HG03432 (cell line): ENCODE measurements at regions not wholly inside any gene's neighbourhood (a gene's known extent, or its start where the extent isn't known, plus 50 kb on each side); places are given as distances from the start of the nearest gene placed in this dataset.
"Not testable (repeated sequence)": the region's sequence is repeated elsewhere in the genome, so short reads cannot be mapped to it uniquely, and the experiment has no call there.

Experiments
- ATAC-seq: cut with Tn5 transposase; IDR thresholded peaks from one replicate; pipeline ENCODE4 v1.9.1; 2021; ENCODE audit warnings: mild to moderate bottlenecking, moderate library complexity; ENCODE audit not compliant: unreplicated experiment

GRCh38 chr5:163938595-163938994 lies 433.2 kb downstream of the MAT2B start:
- no peak for ATAC-seq

GRCh38 chr5:163941079-163941478 lies 435.7 kb downstream of the MAT2B start:
- ATAC-seq, result peak; percentile 23

DNA sequence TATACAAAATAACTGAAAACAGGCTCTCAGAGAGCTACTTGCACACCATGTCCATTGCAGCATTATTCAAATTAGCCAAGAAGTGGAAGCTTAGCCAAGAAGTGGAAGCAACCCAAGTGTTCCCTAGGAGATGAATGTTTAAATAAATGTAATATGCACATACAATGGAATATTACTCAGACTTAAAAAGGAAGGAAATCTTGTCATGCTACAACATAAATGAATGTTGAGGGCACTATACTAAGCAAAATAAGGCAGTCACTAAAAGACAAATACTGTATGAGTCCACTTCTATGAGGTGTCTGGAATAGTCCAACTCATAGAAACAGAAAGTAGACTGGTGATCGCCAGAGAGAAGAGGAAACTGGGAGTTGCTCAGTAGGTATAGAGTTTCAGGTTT lies 438.1 kb downstream of the MAT2B start:
- no peak for ATAC-seq

DNA sequence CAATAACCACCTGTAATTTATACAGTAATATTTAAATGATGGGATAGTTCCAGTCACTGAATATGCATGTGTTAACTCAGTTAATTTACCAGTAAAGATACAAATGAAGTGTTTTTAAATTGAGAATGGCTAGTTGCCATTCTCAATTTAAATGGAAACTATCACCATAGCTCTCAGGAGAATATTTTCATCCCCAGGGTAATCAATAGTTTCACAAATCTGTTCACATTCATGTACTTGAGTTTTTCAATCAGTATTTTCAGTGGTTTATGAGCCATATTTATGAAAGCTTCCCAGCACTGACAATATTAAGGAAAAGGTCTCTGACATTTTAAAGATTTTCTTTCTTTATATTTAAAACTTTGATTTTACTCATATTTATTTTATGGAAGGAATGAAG lies 439.3 kb downstream of the MAT2B start:
- ATAC-seq, result no peak

DNA sequence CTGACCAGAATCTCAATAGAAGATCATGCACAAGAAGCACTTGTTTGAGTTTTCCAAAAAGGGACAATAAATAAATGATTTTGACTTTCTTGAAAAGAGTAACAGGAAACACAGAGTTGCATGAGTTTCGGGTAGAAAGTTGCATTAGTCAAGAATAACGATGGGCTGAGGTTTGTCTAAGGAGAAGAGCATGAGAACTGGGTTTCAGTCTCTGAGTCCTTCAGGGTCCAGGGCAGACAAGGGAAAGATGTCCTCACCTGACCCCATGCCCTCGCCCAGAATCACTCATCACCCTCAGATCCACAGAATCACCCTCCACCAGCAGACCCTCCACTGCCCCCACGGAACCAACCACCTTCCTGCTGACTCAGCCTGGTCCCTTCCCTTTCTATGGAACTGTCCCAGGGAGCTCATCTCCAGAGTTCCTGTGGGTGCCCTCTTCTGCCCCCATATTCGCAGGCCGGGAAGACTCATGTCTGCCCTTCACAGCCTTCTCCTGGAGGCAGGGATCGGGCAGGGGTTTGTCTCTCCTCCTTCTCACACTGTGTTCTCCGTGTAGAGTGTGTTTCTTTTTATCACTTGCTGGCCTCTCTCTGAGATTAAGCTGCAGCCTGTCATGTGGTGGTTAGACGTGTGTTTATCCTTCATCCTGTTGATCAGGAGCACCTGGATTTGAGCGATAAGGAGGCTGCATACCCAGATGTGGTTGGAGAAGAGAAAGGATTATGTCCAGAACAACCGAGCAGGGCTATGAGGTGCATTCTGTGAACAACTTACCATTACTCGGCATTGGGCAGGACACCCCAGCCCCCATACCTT lies 442.6 kb downstream of the MAT2B start:
- ATAC-seq, result peak; percentile 36

- no peak for ATAC-seq
Observed at GRCh38 chr5:163950248-163950647, 444.8 kb downstream of the MAT2B start.

GRCh38 chr5:163951069-163951468 lies 445.6 kb downstream of the MAT2B start:
- no peak for ATAC-seq

DNA sequence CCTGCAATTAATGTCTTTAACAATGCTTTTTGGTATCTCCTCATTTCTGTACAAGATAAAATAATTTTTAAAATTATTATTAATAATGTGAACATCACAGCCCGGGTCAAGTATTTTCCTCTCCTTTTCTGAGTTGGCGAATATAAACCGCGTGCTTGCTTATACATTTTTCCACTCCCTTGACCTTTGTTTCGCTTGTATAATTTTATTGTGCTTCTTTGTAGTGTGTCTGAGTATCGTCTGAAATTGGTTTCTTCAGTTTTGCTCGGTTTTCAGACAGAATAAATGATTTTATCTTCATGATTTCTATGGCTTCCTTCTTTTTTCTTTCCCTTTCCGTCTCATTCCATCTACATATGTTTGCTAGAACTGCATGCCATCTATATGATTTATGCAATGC lies 448.5 kb downstream of the MAT2B start:
- no peak for ATAC-seq

- ATAC-seq, result not testable (repeated sequence)
Observed at GRCh38 chr5:163961230-163961629, 455.8 kb downstream of the MAT2B start.

- ATAC-seq, result no peak
Observed at GRCh38 chr5:163963881-163964280, 458.5 kb downstream of the MAT2B start.

DNA sequence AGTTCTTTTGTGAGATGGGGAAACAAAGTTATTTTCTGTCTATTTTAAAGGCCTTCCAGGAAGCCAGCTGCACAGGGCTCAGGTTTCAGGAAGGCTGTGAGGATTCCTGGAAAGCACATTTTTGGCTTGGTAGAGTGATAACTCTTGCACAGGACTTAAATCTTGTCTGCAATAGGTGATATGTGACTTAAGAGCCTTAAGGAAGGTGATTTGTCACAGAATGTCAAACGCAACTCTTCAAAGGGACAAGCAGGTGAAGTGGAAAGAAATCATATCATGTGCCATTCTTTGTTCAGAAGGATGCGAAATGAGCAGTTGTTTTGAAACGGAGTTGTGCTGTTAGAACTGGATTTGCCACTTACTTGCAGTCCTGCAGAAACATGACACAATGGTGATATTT lies 459.3 kb downstream of the MAT2B start:
- ATAC-seq, result no peak

GRCh38 chr5:163967268-163967667 lies 461.8 kb downstream of the MAT2B start:
- no peak for ATAC-seq

DNA sequence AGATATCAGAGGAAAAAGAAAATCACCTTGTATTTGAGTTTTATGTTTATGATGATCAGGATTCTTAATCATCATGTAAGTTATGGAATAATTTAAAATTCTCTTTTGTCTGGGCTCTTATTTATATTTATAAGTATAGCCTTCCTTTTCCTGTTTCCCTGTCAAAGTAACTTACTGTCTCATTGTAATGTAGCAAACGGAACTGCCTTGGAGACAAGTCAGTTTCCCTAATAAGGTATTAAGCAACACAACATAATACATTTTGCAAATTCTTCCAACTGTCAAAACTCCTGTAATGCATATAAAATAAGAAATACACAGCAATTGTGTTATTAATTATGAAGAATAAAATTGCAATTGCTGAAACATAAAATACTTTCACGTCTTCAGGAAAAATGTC lies 463.2 kb downstream of the MAT2B start:
- no peak for ATAC-seq

DNA sequence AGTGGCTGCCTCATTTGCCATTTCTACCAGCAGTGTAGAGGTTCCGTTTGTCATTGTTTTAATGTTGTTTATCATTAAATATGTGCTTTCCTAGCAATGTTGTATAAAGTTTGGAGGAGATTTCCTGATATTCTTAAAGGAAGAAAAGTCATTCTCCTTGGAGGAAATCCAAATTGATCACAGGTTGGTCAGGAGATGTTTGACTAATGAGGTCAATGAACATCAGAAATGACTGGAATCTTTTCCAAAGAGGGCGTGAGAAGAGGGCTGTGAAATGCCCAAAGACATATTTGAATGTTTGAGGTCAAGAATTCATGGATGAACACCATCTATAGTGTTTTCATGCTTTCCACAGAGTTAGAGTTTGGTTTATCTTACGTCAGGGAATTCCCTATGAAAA lies 471.3 kb downstream of the MAT2B start:
- no peak for ATAC-seq

GRCh38 chr5:163978897-163979296 lies 473.5 kb downstream of the MAT2B start:
- peak; percentile 85 for ATAC-seq

DNA sequence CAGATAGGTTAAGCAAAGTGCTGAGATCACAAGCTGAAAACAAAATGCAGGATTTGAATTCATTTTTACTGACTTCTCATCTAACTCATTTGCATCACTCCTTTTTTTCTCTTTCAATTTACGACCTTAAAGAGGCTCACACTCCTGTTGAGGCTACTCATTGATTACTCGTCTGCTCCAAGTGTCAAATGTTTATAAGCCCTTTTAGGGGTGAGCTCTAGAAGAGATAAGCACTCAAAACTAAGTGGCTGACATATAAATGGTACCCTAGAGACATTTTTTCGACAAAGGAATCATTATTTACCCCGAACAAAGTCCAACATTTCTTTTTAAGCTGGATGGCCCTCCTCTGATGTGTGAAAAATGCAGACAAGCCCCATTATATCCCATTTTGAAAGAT lies 483.1 kb downstream of the MAT2B start:
- no peak for ATAC-seq

DNA sequence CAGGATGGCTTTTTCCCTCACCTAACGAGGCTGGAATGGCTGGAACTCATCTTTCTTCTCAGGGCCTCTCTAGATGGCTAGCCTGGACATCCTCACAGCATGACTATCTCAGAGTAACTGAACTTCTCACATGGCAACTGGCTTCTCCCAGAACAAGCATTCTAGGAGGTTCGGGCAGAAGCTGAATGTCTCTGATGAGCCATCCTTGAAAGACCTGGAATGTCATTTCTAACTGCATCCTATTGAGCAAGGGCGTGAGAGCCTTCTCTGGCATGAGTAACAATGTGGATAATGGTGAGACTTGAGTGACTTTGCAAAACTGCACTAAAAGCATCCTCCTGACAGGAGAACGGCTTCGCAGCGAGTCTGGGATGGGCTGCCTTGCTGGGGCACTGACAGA lies 487.7 kb downstream of the MAT2B start:
- ATAC-seq, result no peak

GRCh38 chr5:163995206-163995605 lies 489.8 kb downstream of the MAT2B start:
- no peak for ATAC-seq

DNA sequence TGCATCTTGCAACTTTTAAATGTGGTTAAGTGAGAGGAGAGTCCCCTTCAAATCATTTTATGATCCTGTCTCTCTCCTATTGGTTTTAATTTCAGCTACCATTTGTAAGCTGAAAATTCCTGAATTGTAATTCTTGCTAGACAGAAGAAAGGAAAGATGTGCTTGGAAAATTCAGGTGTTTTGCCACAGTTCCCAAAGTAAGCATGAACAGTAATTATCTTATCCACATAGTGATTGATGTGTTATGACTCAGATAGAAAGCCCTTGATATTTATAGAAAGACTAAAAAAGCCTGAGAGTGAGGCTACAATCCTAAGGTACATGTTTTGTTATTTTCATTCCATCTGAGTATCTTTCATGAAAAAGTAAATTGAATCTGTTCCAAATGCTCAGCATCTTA lies 492.5 kb downstream of the MAT2B start:
- ATAC-seq, result no peak

- no peak for ATAC-seq
Observed at GRCh38 chr5:164000241-164000640, 494.8 kb downstream of the MAT2B start.

GRCh38 chr5:164000819-164001218 lies 495.4 kb downstream of the MAT2B start:
- ATAC-seq, result no peak

DNA sequence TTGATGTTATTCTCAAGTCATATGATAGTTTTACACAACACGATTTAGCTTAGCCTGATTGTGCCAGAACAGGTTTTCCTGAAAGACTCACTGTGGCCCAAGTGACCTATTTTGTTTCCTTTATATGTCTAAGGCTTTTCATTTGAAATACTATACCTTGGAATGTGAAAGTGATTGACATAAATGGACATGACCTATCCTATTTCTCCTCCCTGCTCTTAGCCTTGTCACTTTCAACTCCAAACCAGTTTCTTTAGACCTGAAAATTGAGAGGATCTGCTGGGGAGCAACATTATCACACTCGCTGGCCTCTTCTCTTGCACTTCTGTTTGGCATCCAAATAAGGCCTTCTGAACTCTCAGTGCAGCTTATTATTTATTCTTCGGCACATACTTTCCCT lies 496.8 kb downstream of the MAT2B start:
- peak; percentile 13 for ATAC-seq

DNA sequence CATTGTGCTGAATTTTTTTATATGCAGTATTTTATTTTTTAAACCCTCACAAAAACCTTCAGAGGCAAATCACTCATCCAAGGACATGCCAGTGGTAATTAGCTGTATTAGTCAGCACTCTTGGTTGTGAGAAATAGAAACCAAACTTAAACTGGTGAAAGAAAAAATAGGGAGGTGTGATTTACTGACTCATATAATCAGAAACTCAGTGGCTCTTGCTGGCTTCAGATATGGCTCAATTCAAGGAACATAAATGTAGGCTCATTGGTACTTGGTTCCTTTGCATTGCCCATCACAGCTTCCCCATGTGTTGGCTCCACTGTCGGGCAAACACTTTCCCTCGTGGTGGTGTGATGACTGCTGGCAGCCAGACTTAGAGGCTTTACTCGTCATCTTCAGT lies 497.2 kb downstream of the MAT2B start:
- peak; percentile 80 for ATAC-seq
